Loucy (cell line): ENCODE measurements at regions not wholly inside any gene's neighbourhood (a gene's known extent, or its start where the extent isn't known, plus 50 kb on each side); places are given as distances from the start of the nearest gene placed in this dataset.

Experiments used
- H2AFZ ChIP-seq: fragments of 200-600 bp; sonication (generic); 2 replicates; pipeline ENCODE4 v1.6.0; 2016; ENCODE audit warnings: antibody characterized with exemption, mild to moderate bottlenecking, low read length, moderate library complexity
- H3F3A ChIP-seq: fragments of 200-600 bp; 2 replicates; pipeline ENCODE4 v1.6.0; 2016; ENCODE audit warnings: antibody characterized with exemption, low read depth, mild to moderate bottlenecking
- H3K27me3 ChIP-seq: fragments of 200-600 bp; sonication (generic); 2 replicates; pipeline ENCODE4 v1.6.1; 2014; ENCODE audit warnings: low read length, mild to moderate bottlenecking; ENCODE audit not compliant: insufficient read depth, poor library complexity, severe bottlenecking
- H3K36me3 ChIP-seq: fragments of 200-600 bp; sonication (generic); 2 replicates; pipeline ENCODE4 v1.6.1; 2016; ENCODE audit warnings: low read length; ENCODE audit not compliant: insufficient read depth
- H3K4me1 ChIP-seq: fragments of 200-600 bp; sonication (generic); 2 replicates; pipeline ENCODE4 v1.5.1; 2014; ENCODE audit warnings: low read length, mild to moderate bottlenecking; ENCODE audit not compliant: insufficient read depth, poor library complexity, severe bottlenecking
- H3K4me2 ChIP-seq: fragments of 200-600 bp; sonication (generic); 2 replicates; pipeline ENCODE4 v1.6.0; 2014; ENCODE audit warnings: antibody characterized with exemption, low read length, low read depth, mild to moderate bottlenecking; ENCODE audit not compliant: poor library complexity, severe bottlenecking
- H3K4me3 ChIP-seq: fragments of 200-600 bp; sonication (generic); 2 replicates; pipeline ENCODE4 v1.5.1; 2014; ENCODE audit warnings: low read length, mild to moderate bottlenecking, mixed read lengths; ENCODE audit not compliant: poor library complexity, severe bottlenecking
- H3K79me2 ChIP-seq: fragments of 200-600 bp; sonication (generic); 2 replicates; pipeline ENCODE4 v1.6.1; 2014; ENCODE audit warnings: low read length; ENCODE audit not compliant: insufficient read depth
- H3K9ac ChIP-seq: fragments of 200-600 bp; sonication (generic); 2 replicates; pipeline ENCODE4 v1.6.0; 2014; ENCODE audit warnings: mild to moderate bottlenecking, low read depth, low read length, moderate library complexity; ENCODE audit not compliant: poor library complexity, severe bottlenecking
- H3K9me2 ChIP-seq: fragments of 200-600 bp; sonication (generic); replicated peaks from 2 replicates; pipeline ENCODE4 v1.6.1; 2016; ENCODE audit warnings: low read depth, low read length, mixed read lengths
- H3K9me3 ChIP-seq: fragments of 200-600 bp; sonication (generic); 2 replicates; pipeline ENCODE4 v1.6.1; 2014; ENCODE audit warnings: mild to moderate bottlenecking, antibody characterized with exemption, low read length, low read depth; ENCODE audit not compliant: insufficient read depth
- H4K20me1 ChIP-seq: fragments of 200-600 bp; sonication (generic); 2 replicates; pipeline ENCODE4 v1.6.0; 2014; ENCODE audit warnings: antibody characterized with exemption, low read length, mild to moderate bottlenecking; ENCODE audit not compliant: insufficient read depth, poor library complexity, severe bottlenecking
- CTCF ChIP-seq: fragments of 200-600 bp; sonication (generic); conservative IDR thresholded peaks from 2 replicates; pipeline ENCODE4 v1.5.1; 2014; ENCODE audit warnings: mild to moderate bottlenecking, antibody characterized with exemption, low read length
- EZH2phosphoT487 ChIP-seq: fragments of 200-600 bp; IDR thresholded peaks from 2 replicates; pipeline ENCODE4 v1.6.1; 2018; ENCODE audit warnings: antibody characterized with exemption, mild to moderate bottlenecking, moderate library complexity, borderline replicate concordance

- H3K36me3 ChIP-seq: no peaks in the 10 kb centered on the region
- no peaks in the 10 kb centered on the region for H3K4me1 ChIP-seq
- H4K20me1 ChIP-seq: no peaks in the 10 kb centered on the region
- no peak overlapping the region for H3K4me3 ChIP-seq
- no peaks in the 10 kb centered on the region for H3F3A ChIP-seq
- no peaks in the 10 kb centered on the region for H3K9me3 ChIP-seq
- no peaks in the 10 kb centered on the region for H3K27me3 ChIP-seq
- no peak overlapping the region for H2AFZ ChIP-seq
- TF ChIP-seq CTCF: no peak
- no peak for TF ChIP-seq EZH2phosphoT487
- H3K4me2 ChIP-seq: no peak overlapping the region
- no peaks in the 10 kb centered on the region for H3K79me2 ChIP-seq
- no peaks in the 10 kb centered on the region for H3K9me2 ChIP-seq
- H3K9ac ChIP-seq: no peak overlapping the region
Observed at GRCh38 chr12:82008251-82008650, 249.1 kb upstream of the PPFIA2 start.

GRCh38 chr12:81998761-81999378 is 239.7 kb upstream of the PPFIA2 start:
- Histone ChIP-seq H3K4me1 (no peaks in the 10 kb centered on the region), H2AFZ (no peak overlapping the region), H3K9me2 (no peaks in the 10 kb centered on the region), H3K36me3 (no peaks in the 10 kb centered on the region), H4K20me1 (no peaks in the 10 kb centered on the region), H3K9ac (no peak overlapping the region), H3K4me2 (no peak overlapping the region), H3K9me3 (no peaks in the 10 kb centered on the region), H3F3A (no peaks in the 10 kb centered on the region), H3K79me2 (no peaks in the 10 kb centered on the region), H3K27me3 (no peaks in the 10 kb centered on the region), H3K4me3 (no peak overlapping the region)
- TF ChIP-seq CTCF: no peak
- no peak for TF ChIP-seq EZH2phosphoT487

GRCh38 chr12:81992461-81992860 is 233.3 kb upstream of the PPFIA2 start:
- H3K36me3 ChIP-seq: no peaks in the 10 kb centered on the region
- no peaks in the 10 kb centered on the region for H3F3A ChIP-seq
- H3K4me1 ChIP-seq: no peaks in the 10 kb centered on the region
- H3K9me3 ChIP-seq: no peaks in the 10 kb centered on the region
- H2AFZ ChIP-seq: no peak overlapping the region
- no peak for TF ChIP-seq EZH2phosphoT487
- 0 out of 2 replicates have a peak, but pooled peaks have one; percentile 12 for TF ChIP-seq CTCF
- H4K20me1 ChIP-seq: no peaks in the 10 kb centered on the region
- H3K4me3 ChIP-seq: no peak overlapping the region
- H3K4me2 ChIP-seq: no peak overlapping the region
- H3K27me3 ChIP-seq: no peaks in the 10 kb centered on the region
- no peaks in the 10 kb centered on the region for H3K79me2 ChIP-seq
- no peaks in the 10 kb centered on the region for H3K9me2 ChIP-seq
- H3K9ac ChIP-seq: no peak overlapping the region
